ENCODE measurements at regions not wholly inside any gene's neighbourhood (a gene's known extent, or its start where the extent isn't known, plus 50 kb on each side); places are given as distances from the start of the nearest gene placed in this dataset.

- no peak overlapping the region for H4K91ac ChIP-seq (replicated peaks; ENCODE audit: insufficient read length, low read length)
- no peak overlapping the region for H2BK120ac ChIP-seq (replicated peaks; ENCODE audit: low read depth, low read length)
- H2AFZ ChIP-seq (ENCODE audit: low read length) = no peak overlapping the region
- no peak overlapping the region for H2BK15ac ChIP-seq (ENCODE audit: low read length)
- H2AK5ac ChIP-seq (ENCODE audit: low read depth, low read length) = no peak overlapping the region
- H3K18ac ChIP-seq (ENCODE audit: extremely low read depth, low read length) = no peak overlapping the region
- no peaks in the 10 kb centered on the region for H4K20me1 ChIP-seq (replicated peaks in 1 of 2; ENCODE audit: control insufficient read depth in 1 of 2, insufficient read depth in 2 of 2, low read length in 2 of 2)
- no peak overlapping the region for H4K5ac ChIP-seq (ENCODE audit: insufficient read length, low read depth, low read length)
- H2BK12ac ChIP-seq (ENCODE audit: low read depth, low read length) = no peak overlapping the region
- no peak overlapping the region for H3K27ac ChIP-seq (ENCODE audit: low read depth, low read length)
- no peak overlapping the region for H3K4ac ChIP-seq (replicated peaks; ENCODE audit: insufficient read length, low read depth, low read length)
- no peaks in the 10 kb centered on the region for H3K79me2 ChIP-seq (ENCODE audit: control insufficient read depth in 1 of 2, insufficient read depth in 2 of 2, low read length in 2 of 2)
- peaks cover 0 to 3% of the 10 kb centered on the region in 2 experiments; a peak in 2 of 4 replicates for H3K9me3 ChIP-seq (ENCODE audit: insufficient read depth in 2 of 2, low read depth in 1 of 2, low read length in 1 of 2)
- H3K23ac ChIP-seq (ENCODE audit: insufficient read length) = no peak overlapping the region
- 89% methylated on average over 3 of the region's 3 CpGs; no CpG with 5 or more reads in 1 of the 2 experiments for WGBS, 2 experiments (ENCODE audit: extremely low coverage in 1 of 2, insufficient coverage in 1 of 2, insufficient read length in 1 of 2, insufficient replicate concordance in 2 of 2, low coverage in 1 of 2, low lambda C conversion rate in 2 of 2, missing lambda C conversion rate in 1 of 2)
- no peak overlapping the region for H3K9ac ChIP-seq (replicated peaks in 1 of 4; ENCODE audit: extremely low read depth in 1 of 4, low read depth in 3 of 4, low read length in 3 of 4)
- H3K4me3 ChIP-seq (ENCODE audit: extremely low read depth in 1 of 4, insufficient read depth in 2 of 4, low read depth in 3 of 4, low read length in 4 of 4) = no peak overlapping the region
- no peak overlapping the region for H3K4me2 ChIP-seq (ENCODE audit: insufficient read depth in 1 of 2, low read depth in 2 of 2, low read length in 2 of 2)
- TF ChIP-seq CBX5 (IDR thresholded peaks at IDR 0.05; ENCODE audit: low read depth, low read length) = no peak
- no peak for TF ChIP-seq SP4 (IDR thresholded peaks at IDR 0.05; ENCODE audit: low read length)
- TF ChIP-seq CBX8 (IDR thresholded peaks at IDR 0.05; ENCODE audit: borderline replicate concordance, low read depth, low read length) = no peak
- no peak for TF ChIP-seq RFX5 (IDR thresholded peaks at IDR 0.05; ENCODE audit: borderline replicate concordance, low read depth, low read length)
- TF ChIP-seq NANOG (IDR thresholded peaks at IDR 0.05; ENCODE audit: insufficient read depth, low read depth, low read length, poor library complexity, severe bottlenecking) = no peak
- TF ChIP-seq GTF2F1 (IDR thresholded peaks at IDR 0.05; ENCODE audit: borderline replicate concordance, low read depth, low read length) = no peak
- TF ChIP-seq RAD21 (IDR thresholded peaks at IDR 0.05 in 1 of 2, conservative IDR thresholded peaks at IDR 0.05 in 1 of 2; ENCODE audit: low read depth in 2 of 2, low read length in 2 of 2) = no peak
- no peak for TF ChIP-seq SIN3A (conservative IDR thresholded peaks at IDR 0.05 in 1 of 2, IDR thresholded peaks at IDR 0.05 in 1 of 2; ENCODE audit: low read depth in 1 of 2, low read length in 2 of 2)
- ChIA-PET POLR2A (ENCODE audit: partially characterized antibody) (no interaction called here), CTCF (ENCODE audit: partially characterized antibody) (no interaction called here)
- no peak overlapping the region for H3K14ac ChIP-seq (ENCODE audit: insufficient read length)
- H2BK5ac ChIP-seq (ENCODE audit: low read depth, low read length) = no peak overlapping the region
- H3K4me1 ChIP-seq (replicated peaks in 1 of 4; ENCODE audit: control insufficient read depth in 3 of 4, insufficient read depth in 4 of 4, low read length in 3 of 4) = no peaks in the 10 kb centered on the region
- no peak overlapping the region for H3K56ac ChIP-seq (replicated peaks; ENCODE audit: insufficient read length, low read depth, low read length)
- no peaks in the 10 kb centered on the region for H3K27me3 ChIP-seq (replicated peaks in 1 of 4; ENCODE audit: control insufficient read depth in 3 of 4, extremely low read depth in 1 of 4, insufficient read depth in 3 of 4, low read length in 3 of 4)
- no peak for DNase-seq (ENCODE audit: low read depth in 1 of 2, low spot score in 2 of 2)
- no peak overlapping the region for H2BK20ac ChIP-seq (ENCODE audit: low read length)
- H3K79me1 ChIP-seq (ENCODE audit: low read depth, low read length) = no peaks in the 10 kb centered on the region
- no peaks in the 10 kb centered on the region for H3K36me3 ChIP-seq (ENCODE audit: control insufficient read depth in 2 of 4, insufficient read depth in 4 of 4, low read length in 3 of 4)
- H4K8ac ChIP-seq (ENCODE audit: extremely low read depth, insufficient read depth, low read length) = no peak overlapping the region
- no peak for FAIRE-seq
- no peaks in the 10 kb centered on the region for H3K23me2 ChIP-seq (ENCODE audit: low read depth, low read length)
Observed at GRCh38 chr6:114810468-114810867, 467.6 kb upstream of the HS3ST5 start.
